ENCODE measurements at regions not wholly inside any gene's neighbourhood (a gene's known extent, or its start where the extent isn't known, plus 50 kb on each side); places are given as distances from the start of the nearest gene placed in this dataset.

DNA sequence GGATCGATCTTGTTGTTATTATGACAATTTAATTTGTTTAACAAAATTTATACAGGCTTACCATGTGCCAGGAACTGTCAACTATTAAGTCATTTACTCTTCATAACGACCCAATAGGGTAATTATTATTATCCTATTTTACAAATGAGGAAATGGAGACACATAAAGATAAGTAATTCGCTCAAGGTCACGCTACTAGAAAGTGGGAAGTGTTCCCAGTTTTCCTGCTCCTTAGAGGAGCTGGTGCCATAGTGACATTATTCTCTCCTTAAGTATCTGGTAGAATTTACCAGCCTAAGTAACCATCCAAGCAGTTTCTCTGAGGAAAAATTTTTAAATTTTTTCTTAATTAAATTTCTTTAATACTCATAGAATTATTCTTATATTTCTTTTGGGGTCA is 360.9 kb upstream of the RNF32 start:
- no peak overlapping the region for H3K27ac ChIP-seq
- no peak for DNase-seq
- no peak overlapping the region for H3K4me3 ChIP-seq (ENCODE audit: low read depth, low read length)
- TF ChIP-seq, protein P1, sequence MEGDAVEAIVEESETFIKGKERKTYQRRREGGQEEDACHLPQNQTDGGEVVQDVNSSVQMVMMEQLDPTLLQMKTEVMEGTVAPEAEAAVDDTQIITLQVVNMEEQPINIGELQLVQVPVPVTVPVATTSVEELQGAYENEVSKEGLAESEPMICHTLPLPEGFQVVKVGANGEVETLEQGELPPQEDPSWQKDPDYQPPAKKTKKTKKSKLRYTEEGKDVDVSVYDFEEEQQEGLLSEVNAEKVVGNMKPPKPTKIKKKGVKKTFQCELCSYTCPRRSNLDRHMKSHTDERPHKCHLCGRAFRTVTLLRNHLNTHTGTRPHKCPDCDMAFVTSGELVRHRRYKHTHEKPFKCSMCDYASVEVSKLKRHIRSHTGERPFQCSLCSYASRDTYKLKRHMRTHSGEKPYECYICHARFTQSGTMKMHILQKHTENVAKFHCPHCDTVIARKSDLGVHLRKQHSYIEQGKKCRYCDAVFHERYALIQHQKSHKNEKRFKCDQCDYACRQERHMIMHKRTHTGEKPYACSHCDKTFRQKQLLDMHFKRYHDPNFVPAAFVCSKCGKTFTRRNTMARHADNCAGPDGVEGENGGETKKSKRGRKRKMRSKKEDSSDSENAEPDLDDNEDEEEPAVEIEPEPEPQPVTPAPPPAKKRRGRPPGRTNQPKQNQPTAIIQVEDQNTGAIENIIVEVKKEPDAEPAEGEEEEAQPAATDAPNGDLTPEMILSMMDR (IDR thresholded peaks at IDR 0.05; ENCODE audit: low read depth, low read length) = no peak
- no peaks in the 10 kb centered on the region for H3K36me3 ChIP-seq
- no peaks in the 10 kb centered on the region for H3K9me3 ChIP-seq (ENCODE audit: severe bottlenecking)
- H3K27me3 ChIP-seq (ENCODE audit: insufficient read depth, low read depth, severe bottlenecking) = peaks cover 52% of the 10 kb centered on the region

DNA sequence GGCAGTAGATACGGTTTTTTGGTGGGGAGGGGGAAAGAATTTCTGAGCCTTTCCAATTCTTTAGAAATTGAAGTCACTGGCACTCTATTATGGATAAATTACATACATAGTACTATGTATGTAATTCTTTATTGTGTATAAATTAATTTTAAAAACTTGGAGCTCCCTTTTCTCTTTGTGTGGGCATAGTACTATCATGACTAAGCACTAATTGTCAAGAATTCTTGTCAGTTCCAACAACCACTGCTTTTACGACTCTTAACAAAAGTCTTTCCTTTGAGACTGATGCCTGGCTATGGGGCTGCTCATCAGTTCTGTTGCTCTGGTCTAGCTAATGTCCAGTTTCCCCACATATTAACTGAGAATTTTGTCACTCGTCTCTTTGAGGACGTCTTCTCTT is 365.3 kb upstream of the RNF32 start:
- Histone ChIP-seq H3K27me3 (ENCODE audit: insufficient read depth, low read depth, severe bottlenecking) (peaks cover 66% of the 10 kb centered on the region), H3K9me3 (ENCODE audit: severe bottlenecking) (no peaks in the 10 kb centered on the region), H3K27ac (no peak overlapping the region), H3K36me3 (no peaks in the 10 kb centered on the region), H3K4me3 (ENCODE audit: low read depth, low read length) (no peak overlapping the region)
- TF ChIP-seq, protein P1 (IDR thresholded peaks at IDR 0.05; ENCODE audit: low read depth, low read length) = no peak
- DNase-seq = no peak

DNA sequence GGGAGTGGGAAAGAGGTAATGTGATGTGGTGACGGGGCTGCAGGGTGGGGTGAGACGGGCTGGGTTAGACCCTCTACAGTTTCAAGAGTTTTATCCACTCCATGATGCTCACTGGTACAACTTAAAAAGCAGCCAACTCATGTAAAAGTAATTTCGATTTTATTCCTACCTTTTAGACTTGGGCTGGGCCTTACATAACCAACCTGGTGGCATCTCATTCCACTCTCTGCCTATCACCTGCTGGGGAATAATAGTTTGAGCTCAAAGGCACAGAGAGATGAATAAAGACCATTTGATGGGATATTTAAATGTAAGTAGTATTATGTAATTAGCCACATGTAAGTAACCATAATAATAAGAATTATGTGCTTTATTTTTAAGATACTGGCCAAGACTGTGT is 366.0 kb upstream of the RNF32 start:
- TF ChIP-seq, protein P1 (IDR thresholded peaks at IDR 0.05; ENCODE audit: low read depth, low read length) = no peak
- Histone ChIP-seq H3K27me3 (ENCODE audit: insufficient read depth, low read depth, severe bottlenecking) (peaks cover 66% of the 10 kb centered on the region), H3K36me3 (no peaks in the 10 kb centered on the region), H3K9me3 (ENCODE audit: severe bottlenecking) (no peaks in the 10 kb centered on the region), H3K27ac (no peak overlapping the region), H3K4me3 (ENCODE audit: low read depth, low read length) (no peak overlapping the region)
- no peak for DNase-seq

DNA sequence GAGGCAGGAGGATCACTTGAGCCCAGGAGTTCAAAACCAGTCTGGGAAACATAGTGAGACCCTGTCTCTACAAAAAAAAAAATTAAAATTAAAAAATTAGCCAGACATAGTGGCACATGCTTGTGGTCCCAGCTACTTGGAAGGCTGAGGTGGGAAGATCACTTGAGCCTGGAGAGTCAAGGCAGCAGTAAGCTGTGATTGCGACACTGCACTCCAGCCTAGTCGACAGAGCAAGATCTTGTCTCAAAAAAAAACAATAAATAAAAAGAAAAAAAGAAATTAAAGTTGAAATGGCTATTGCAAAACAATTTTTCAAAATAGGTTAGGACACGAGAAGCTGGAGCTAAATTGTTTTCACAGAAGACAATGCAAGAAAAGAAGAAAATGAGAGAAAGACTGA is 379.0 kb upstream of the RNF32 start:
- TF ChIP-seq, protein P1 (IDR thresholded peaks at IDR 0.05; ENCODE audit: low read depth, low read length) = no peak
- no peak overlapping the region for H3K4me3 ChIP-seq (ENCODE audit: low read depth, low read length)
- DNase-seq = no peak
- no peak overlapping the region for H3K27ac ChIP-seq
- peaks cover 2% of the 10 kb centered on the region for H3K9me3 ChIP-seq (ENCODE audit: severe bottlenecking)
- no peaks in the 10 kb centered on the region for H3K36me3 ChIP-seq
- peaks cover 47% of the 10 kb centered on the region for H3K27me3 ChIP-seq (ENCODE audit: insufficient read depth, low read depth, severe bottlenecking)

DNA sequence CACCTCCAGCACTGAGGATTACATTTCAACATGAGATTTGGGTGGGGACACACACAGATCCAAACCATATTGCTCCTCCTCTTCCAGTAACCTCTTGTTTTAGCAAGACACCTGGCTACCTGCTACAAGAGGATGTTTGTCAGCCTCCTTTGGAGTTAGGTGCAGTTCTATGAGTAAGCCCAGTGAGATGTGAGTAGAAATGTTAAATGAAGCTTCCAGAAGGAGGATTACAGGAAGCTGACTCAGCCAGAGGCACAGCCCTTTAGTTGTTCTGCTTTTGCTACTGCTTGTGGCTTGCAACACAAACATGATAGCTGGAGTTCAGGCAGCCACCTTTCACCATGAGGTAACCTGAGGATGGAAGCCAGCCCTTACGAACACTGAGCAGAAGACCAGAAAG is 382.7 kb upstream of the RNF32 start:
- no peak for DNase-seq
- TF ChIP-seq, protein P1 (IDR thresholded peaks at IDR 0.05; ENCODE audit: low read depth, low read length) = no peak
- Histone ChIP-seq H3K27me3 (ENCODE audit: insufficient read depth, low read depth, severe bottlenecking) (peaks cover 69% of the 10 kb centered on the region), H3K9me3 (ENCODE audit: severe bottlenecking) (peaks cover 2% of the 10 kb centered on the region), H3K36me3 (no peaks in the 10 kb centered on the region), H3K4me3 (ENCODE audit: low read depth, low read length) (no peak overlapping the region), H3K27ac (no peak overlapping the region)

DNA sequence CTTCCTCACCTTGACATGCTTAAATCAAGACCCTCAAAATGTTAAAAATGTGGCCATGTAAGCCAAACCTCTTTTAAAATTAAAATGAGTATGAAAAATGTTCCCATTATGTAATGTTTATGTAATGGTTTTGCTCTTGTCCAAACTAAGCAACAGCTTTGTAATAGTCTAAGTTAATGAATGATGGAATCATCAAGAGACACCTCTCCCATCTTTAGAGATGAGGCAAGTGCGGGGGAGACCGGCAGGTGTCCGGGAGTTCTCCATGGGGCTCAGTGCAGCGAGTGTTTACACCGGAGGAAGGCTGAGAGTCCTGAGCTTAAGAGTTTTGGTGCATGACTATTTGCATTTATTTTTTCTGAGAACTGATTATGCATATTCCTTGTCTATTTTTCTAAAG is 384.9 kb upstream of the RNF32 start:
- peaks cover 2% of the 10 kb centered on the region for H3K9me3 ChIP-seq (ENCODE audit: severe bottlenecking)
- H3K27ac ChIP-seq = no peak overlapping the region
- no peak for DNase-seq
- H3K36me3 ChIP-seq = no peaks in the 10 kb centered on the region
- no peak overlapping the region for H3K4me3 ChIP-seq (ENCODE audit: low read depth, low read length)
- H3K27me3 ChIP-seq (ENCODE audit: insufficient read depth, low read depth, severe bottlenecking) = peaks cover 85% of the 10 kb centered on the region
- TF ChIP-seq, protein P1 (IDR thresholded peaks at IDR 0.05; ENCODE audit: low read depth, low read length) = no peak
